NCI-H524 treated with DMSO at 0.1 percent for 48 hours (cell line): ENCODE measurements at regions not wholly inside any gene's neighbourhood (a gene's known extent, or its start where the extent isn't known, plus 50 kb on each side); places are given as distances from the start of the nearest gene placed in this dataset.
"Not testable (repeated sequence)": the region's sequence is repeated elsewhere in the genome, so short reads cannot be mapped to it uniquely, and the experiment has no call there.

Experiments
- DNase-seq: peaks from one replicate; lab custom pipeline; 2025; lab: John Stamatoyannopoulos, UW

DNA sequence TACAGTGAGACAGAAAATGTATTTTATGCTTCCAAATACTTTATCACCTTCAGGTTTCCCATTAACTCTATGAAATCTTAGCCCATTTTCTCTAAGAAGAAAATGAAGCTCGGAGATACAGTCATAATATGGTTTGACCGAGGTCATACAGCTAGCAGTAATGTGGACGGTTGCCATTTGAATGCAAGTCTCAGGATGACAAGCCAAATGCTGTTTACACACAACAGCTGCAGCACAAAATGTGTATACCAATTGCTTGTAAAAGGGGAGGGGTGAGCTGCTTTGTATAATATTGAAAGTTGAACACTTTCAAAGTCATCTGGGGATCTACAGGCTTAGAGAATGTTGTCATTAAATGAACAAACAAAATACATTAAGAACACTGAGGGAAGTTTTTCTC lies 93.8 kb upstream of the FSIP2 start:
- no peak for DNase-seq

DNA sequence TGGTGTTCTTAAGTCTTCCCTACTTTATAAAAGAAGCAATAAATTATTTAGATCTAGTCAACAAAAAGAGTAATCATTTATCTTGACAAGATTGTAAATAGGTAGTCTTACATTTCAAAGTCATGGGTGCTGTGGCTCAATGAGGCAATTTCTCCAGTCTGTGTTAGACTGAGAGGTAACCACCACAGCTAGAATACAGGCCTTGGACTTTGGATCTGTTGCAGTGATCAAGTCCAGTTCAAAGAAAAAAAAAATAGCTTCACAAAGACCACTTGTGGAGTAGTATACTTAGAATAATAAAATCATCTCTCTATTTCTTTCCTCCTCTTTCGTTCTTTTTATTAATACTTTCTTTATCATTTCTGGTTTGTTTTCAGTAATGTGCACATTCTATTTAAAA lies 93.1 kb upstream of the FSIP2 start:
- no peak for DNase-seq

GRCh38 chr2:185658750-185659149 lies 79.9 kb upstream of the FSIP2 start:
- DNase-seq: no peak

DNA sequence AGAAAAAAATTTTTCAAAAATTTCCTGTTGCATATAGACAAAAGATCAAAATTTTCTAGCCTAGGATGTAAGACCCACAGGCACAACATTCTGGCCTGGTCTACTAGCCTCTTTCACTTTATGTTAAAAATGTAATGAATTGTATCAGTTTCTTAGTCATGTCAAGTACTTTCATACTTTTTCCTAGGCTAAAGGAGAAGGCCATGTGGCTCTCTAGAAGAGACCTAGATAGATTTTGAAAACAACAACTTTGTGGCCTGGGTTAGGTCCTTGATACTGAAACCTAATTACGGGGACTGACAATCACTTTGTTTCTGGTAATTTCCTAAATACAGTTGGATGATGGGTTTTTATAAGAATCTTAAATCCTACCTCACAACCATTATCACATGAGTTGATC lies 74.8 kb upstream of the FSIP2 start:
- no peak for DNase-seq

DNA sequence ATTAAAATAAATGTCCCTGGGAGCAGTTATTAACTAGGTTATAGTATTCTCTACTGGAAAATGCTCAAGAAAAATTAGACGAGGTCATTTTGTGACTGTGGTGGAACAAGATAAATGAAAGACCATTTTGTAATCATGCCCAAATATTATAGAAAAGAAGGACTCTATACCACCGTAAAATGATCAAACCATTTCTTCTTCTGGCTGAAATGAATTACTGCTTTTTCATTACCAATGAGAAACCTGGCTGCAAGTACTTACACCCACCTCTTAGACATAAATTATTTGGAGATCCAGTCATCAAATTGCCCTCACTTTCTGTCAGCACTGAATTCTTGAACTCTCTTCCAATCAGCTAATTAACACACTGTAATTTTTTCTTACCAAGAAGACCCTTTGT lies 74.2 kb upstream of the FSIP2 start:
- DNase-seq: no peak

DNA sequence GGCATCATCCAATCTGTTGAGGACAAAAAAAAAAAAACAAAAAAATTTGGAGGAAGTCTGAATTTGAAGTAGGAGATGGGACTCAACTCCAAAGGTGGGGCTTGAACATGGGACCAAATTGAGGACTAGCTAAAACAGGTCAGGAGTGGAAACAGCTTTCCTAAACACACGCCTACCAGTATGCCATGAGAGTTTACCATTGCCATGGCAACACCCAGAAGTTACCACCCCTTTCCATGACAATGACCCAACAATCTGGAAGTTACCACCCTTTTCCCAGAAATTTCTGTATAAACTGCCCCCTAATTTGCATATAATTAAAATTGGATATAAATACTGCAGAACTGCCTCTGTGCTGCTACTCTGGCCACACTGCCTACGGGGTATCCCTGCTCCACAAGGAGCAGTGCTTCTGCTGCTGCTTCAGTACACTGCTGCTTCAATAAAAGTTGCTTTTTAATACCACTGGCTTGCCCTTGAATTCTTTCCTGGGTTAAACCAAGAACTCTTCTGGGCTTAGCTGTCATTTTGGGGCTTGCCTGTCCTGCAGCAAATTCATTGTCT lies 73.3 kb upstream of the FSIP2 start:
- no peak for DNase-seq

DNA sequence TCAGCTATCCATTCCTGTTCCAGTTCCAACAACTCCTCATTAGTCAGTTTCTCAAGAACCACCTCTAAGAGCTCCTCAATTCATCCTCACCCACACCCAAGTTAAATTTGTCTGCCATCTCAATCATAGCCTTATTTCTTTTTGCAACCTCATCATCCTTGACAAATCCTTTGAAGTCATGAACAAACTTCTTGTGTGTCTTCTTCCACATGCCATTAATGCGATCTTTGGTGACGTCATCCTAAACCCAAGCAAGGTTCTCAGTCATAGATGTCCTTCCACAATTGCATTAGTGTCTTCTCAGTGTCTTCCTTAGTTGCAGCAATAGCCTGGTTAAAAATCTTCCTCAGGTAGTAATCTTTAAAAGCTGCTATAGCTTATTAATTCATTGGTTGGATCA lies 71.2 kb upstream of the FSIP2 start:
- no peak for DNase-seq

- DNase-seq: no peak
These were observed 69.9 kb upstream of the FSIP2 start for GRCh38 chr2:185668710-185669109.

- DNase-seq: no peak
These were observed 64.4 kb upstream of the FSIP2 start for GRCh38 chr2:185674232-185674631.

- no peak for DNase-seq
These were observed 62.3 kb upstream of the FSIP2 start for GRCh38 chr2:185676316-185676715.

- not testable (repeated sequence) for DNase-seq
These were observed 51.6 kb upstream of the FSIP2 start for GRCh38 chr2:185687001-185687400.

- no peak for DNase-seq
These were observed 50.6 kb upstream of the FSIP2 start for GRCh38 chr2:185687967-185688366.
